ENCODE measurements at regions not wholly inside any gene's neighbourhood (a gene's known extent, or its start where the extent isn't known, plus 50 kb on each side); places are given as distances from the start of the nearest gene placed in this dataset.
"Not testable (repeated sequence)": the region's sequence is repeated elsewhere in the genome, so short reads cannot be mapped to it uniquely, and the experiment has no call there.

GRCh38 chr10:46792657-46793357 is 118.4 kb upstream of the PTPN20 start:
- not testable (repeated sequence) for DNase-seq (ENCODE audit: low spot score); ATAC-seq

- ATAC-seq; DNase-seq (ENCODE audit: low spot score): not testable (repeated sequence)
Measured at GRCh38 chr10:46796351-46796750, 114.9 kb upstream of the PTPN20 start.

- not testable (repeated sequence) for ATAC-seq
Measured at GRCh38 chr10:46802010-46802409, 109.2 kb upstream of the PTPN20 start.

GRCh38 chr10:46803082-46803481 is 108.1 kb upstream of the PTPN20 start:
- not testable (repeated sequence) for ATAC-seq; DNase-seq (ENCODE audit: low spot score)

More at GRCh38 chr10:46802010-46802409, 109.2 kb upstream of the PTPN20 start:
- DNase-seq (ENCODE audit: low spot score), result not testable (repeated sequence)

- DNase-seq (ENCODE audit: low spot score); ATAC-seq: not testable (repeated sequence)
Measured at GRCh38 chr10:46810222-46810621, 101.0 kb upstream of the PTPN20 start.

- DNase-seq (ENCODE audit: low spot score); ATAC-seq: not testable (repeated sequence)
Measured at GRCh38 chr10:46816126-46816525, 95.1 kb upstream of the PTPN20 start.

- peak; percentile 48 for ATAC-seq
- DNase-seq (ENCODE audit: low spot score), result not testable (repeated sequence)
Measured at GRCh38 chr10:46840393-46841050, 70.7 kb upstream of the PTPN20 start.

- ATAC-seq, result peak; percentile 53
- not testable (repeated sequence) for DNase-seq (ENCODE audit: low spot score)
Measured at GRCh38 chr10:46841051-46841593, 70.1 kb upstream of the PTPN20 start.

GRCh38 chr10:46845194-46845593 is 66.0 kb upstream of the PTPN20 start:
- ATAC-seq; DNase-seq (ENCODE audit: low spot score): not testable (repeated sequence)

- ATAC-seq; DNase-seq (ENCODE audit: low spot score): not testable (repeated sequence)
Measured at GRCh38 chr10:46845640-46846039, 65.6 kb upstream of the PTPN20 start.

GRCh38 chr10:46860753-46861152 is 50.5 kb upstream of the PTPN20 start:
- DNase-seq (ENCODE audit: low spot score); ATAC-seq: not testable (repeated sequence)

Measured in left lobe of liver (tissue), 2 donors.